C4-2B (cell line): ENCODE measurements at regions not wholly inside any gene's neighbourhood (a gene's known extent, or its start where the extent isn't known, plus 50 kb on each side); places are given as distances from the start of the nearest gene placed in this dataset.

Experiments used
- ZFX ChIP-seq: fragments of 450-650 bp; IDR thresholded peaks from 2 replicates; pipeline ENCODE4 v1.6.1; 2017
- TF ChIP-seq, protein P1 (sequence below): fragments of 450-650 bp; conservative IDR thresholded peaks from 2 replicates; pipeline ENCODE4 v1.5.1; 2017; ENCODE audit warnings: mild to moderate bottlenecking

GRCh38 chr18:56076723-56077122 is 488.7 kb upstream of the TCF4 start:
- TF ChIP-seq, protein P1, sequence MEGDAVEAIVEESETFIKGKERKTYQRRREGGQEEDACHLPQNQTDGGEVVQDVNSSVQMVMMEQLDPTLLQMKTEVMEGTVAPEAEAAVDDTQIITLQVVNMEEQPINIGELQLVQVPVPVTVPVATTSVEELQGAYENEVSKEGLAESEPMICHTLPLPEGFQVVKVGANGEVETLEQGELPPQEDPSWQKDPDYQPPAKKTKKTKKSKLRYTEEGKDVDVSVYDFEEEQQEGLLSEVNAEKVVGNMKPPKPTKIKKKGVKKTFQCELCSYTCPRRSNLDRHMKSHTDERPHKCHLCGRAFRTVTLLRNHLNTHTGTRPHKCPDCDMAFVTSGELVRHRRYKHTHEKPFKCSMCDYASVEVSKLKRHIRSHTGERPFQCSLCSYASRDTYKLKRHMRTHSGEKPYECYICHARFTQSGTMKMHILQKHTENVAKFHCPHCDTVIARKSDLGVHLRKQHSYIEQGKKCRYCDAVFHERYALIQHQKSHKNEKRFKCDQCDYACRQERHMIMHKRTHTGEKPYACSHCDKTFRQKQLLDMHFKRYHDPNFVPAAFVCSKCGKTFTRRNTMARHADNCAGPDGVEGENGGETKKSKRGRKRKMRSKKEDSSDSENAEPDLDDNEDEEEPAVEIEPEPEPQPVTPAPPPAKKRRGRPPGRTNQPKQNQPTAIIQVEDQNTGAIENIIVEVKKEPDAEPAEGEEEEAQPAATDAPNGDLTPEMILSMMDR, result no peak
- no peak for TF ChIP-seq ZFX
